ENCODE measurements at regions not wholly inside any gene's neighbourhood (a gene's known extent, or its start where the extent isn't known, plus 50 kb on each side); places are given as distances from the start of the nearest gene placed in this dataset.

DNA sequence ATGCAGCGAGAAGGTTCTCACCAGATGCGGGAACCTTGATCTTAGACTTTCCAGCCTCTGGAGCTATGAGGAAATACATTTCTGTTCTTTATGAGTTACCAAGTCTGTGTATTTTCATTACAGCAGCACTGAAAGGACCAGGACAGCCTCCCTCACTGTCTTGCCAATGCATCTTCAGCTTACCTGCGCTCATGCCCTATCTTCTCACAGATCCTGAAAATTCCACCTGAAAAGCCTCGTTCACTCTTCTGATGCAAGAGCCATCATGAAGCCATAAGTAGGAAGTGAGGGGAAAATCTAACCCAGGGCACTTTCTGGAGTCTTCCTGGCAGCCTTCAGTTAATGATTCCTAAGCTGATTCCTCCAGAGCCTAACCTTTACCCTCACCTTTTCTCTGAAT is 194.0 kb downstream of the SALL1 start:
- no peak for TF ChIP-seq CTCF (conservative IDR thresholded peaks at IDR 0.05; ENCODE audit: low read depth, low read length)
- TF ChIP-seq, protein P1, sequence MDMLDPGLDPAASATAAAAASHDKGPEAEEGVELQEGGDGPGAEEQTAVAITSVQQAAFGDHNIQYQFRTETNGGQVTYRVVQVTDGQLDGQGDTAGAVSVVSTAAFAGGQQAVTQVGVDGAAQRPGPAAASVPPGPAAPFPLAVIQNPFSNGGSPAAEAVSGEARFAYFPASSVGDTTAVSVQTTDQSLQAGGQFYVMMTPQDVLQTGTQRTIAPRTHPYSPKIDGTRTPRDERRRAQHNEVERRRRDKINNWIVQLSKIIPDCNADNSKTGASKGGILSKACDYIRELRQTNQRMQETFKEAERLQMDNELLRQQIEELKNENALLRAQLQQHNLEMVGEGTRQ (IDR thresholded peaks at IDR 0.05; ENCODE audit: low read depth, low read length) = no peak
- no peak for TF ChIP-seq POLR2A (IDR thresholded peaks at IDR 0.05; ENCODE audit: low read depth, low read length)
- no peak for TF ChIP-seq RAD21 (IDR thresholded peaks at IDR 0.05; ENCODE audit: low read length)
- no peak for TF ChIP-seq SMC3 (IDR thresholded peaks at IDR 0.05; ENCODE audit: low read depth, low read length)
- TF ChIP-seq CHD1 (IDR thresholded peaks at IDR 0.05; ENCODE audit: low read depth, low read length) = no peak
- no peak for TF ChIP-seq RCOR1 (IDR thresholded peaks at IDR 0.05; ENCODE audit: insufficient replicate concordance, low read length)
- no peak for TF ChIP-seq FOS (IDR thresholded peaks at IDR 0.05; ENCODE audit: low read depth, low read length)
- no peak for TF ChIP-seq RFX5 (IDR thresholded peaks at IDR 0.05; ENCODE audit: low read depth, low read length)
- no peak for TF ChIP-seq NFE2L2 (IDR thresholded peaks at IDR 0.05; ENCODE audit: low read depth, low read length)
- TF ChIP-seq, protein P2, sequence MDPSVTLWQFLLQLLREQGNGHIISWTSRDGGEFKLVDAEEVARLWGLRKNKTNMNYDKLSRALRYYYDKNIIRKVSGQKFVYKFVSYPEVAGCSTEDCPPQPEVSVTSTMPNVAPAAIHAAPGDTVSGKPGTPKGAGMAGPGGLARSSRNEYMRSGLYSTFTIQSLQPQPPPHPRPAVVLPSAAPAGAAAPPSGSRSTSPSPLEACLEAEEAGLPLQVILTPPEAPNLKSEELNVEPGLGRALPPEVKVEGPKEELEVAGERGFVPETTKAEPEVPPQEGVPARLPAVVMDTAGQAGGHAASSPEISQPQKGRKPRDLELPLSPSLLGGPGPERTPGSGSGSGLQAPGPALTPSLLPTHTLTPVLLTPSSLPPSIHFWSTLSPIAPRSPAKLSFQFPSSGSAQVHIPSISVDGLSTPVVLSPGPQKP (IDR thresholded peaks at IDR 0.05; ENCODE audit: borderline replicate concordance, low read depth, low read length) = no peak
- no peak for TF ChIP-seq MAZ (IDR thresholded peaks at IDR 0.05; ENCODE audit: borderline replicate concordance, low read depth, low read length)
- no peak for TF ChIP-seq CEBPB (IDR thresholded peaks at IDR 0.05; ENCODE audit: low read depth, low read length)
- TF ChIP-seq BHLHE40 (IDR thresholded peaks at IDR 0.05; ENCODE audit: low read depth, low read length) = no peak

Measured in IMR-90 (cell line).